NT2/D1 (cell line): ENCODE measurements at regions not wholly inside any gene's neighbourhood (a gene's known extent, or its start where the extent isn't known, plus 50 kb on each side); places are given as distances from the start of the nearest gene placed in this dataset.

Experiments used
- YY1 ChIP-seq: IDR thresholded peaks from 2 replicates; pipeline ENCODE4 v1.6.1; 2011; ENCODE audit not compliant: insufficient read length, insufficient read depth
- ZNF274 ChIP-seq: IDR thresholded peaks from 2 replicates; pipeline ENCODE4 v1.6.1; 2011; ENCODE audit warnings: mild to moderate bottlenecking, low read depth, low read length

- TF ChIP-seq ZNF274 (no peak), YY1 (no peak)
Measured at GRCh38 chr3:134084242-134084950, 54.7 kb upstream of the SLCO2A1 start.
